KOPT-K1 (cell line): ENCODE measurements at regions not wholly inside any gene's neighbourhood (a gene's known extent, or its start where the extent isn't known, plus 50 kb on each side); places are given as distances from the start of the nearest gene placed in this dataset.
"Not testable (repeated sequence)": the region's sequence is repeated elsewhere in the genome, so short reads cannot be mapped to it uniquely, and the experiment has no call there.

Experiments used
- H3K27ac ChIP-seq: fragments of 200-600 bp; sonication (generic); 2 replicates; pipeline ENCODE4 v1.5.1; 2016; ENCODE audit warnings: antibody characterized with exemption, mild to moderate bottlenecking, low read depth, low read length; ENCODE audit not compliant: poor library complexity, severe bottlenecking
- H3K36me3 ChIP-seq: fragments of 200-600 bp; sonication (generic); 2 replicates; pipeline ENCODE4 v1.5.1; 2017; ENCODE audit warnings: antibody characterized with exemption, mild to moderate bottlenecking, low read length, moderate library complexity; ENCODE audit not compliant: insufficient read depth
- H3K9me3 ChIP-seq: fragments of 200-600 bp; sonication (generic); 2 replicates; pipeline ENCODE4 v1.5.1; 2017; ENCODE audit warnings: antibody characterized with exemption, low read length, mild to moderate bottlenecking; ENCODE audit not compliant: insufficient read depth, poor library complexity, severe bottlenecking

DNA sequence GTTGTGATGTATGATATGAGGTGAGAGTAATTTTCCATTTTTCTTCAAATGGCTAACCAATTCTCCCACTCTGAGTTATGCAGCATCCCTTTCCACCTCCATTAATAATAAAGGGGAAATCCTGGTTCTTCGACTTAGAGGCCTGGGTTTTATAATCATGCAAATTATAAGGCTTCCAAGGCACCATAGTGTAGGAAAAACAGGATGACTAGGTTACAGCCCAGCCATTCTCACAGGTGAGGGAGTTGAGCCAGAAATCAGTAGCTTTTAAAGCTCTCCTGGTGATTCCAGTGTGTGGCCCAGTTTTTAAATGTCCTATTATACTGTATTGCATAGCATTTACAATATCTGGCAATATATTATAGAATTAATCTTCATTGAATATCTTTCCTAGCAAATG lies 203.1 kb downstream of the ARHGEF9 start:
- Histone ChIP-seq H3K9me3 (no peaks in the 10 kb centered on the region), H3K36me3 (no peaks in the 10 kb centered on the region), H3K27ac (no peak overlapping the region)

GRCh38 chrX:63581398-63581797 lies 203.6 kb downstream of the ARHGEF9 start:
- no peaks in the 10 kb centered on the region for H3K9me3 ChIP-seq
- H3K36me3 ChIP-seq, result no peaks in the 10 kb centered on the region
- no peak overlapping the region for H3K27ac ChIP-seq

DNA sequence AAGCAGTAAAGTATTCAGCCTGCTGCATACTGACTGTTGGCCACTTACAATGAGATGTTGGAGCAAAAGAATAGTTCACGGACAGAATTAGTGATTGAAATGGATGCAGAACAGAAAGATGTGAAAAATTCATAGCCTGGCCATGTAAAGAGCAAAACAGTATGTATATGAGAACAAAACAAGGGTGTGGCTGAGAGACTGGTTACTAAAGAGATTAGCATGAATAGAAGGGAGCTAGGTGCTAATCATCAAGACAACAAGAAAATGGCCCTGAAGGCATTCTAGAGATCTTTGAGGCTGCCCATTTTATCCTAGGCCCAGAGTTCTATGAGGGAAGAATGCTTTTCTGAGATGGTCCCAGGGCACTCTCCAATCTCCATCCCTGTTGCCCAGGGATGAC lies 208.5 kb downstream of the ARHGEF9 start:
- Histone ChIP-seq H3K36me3 (no peaks in the 10 kb centered on the region), H3K9me3 (no peaks in the 10 kb centered on the region), H3K27ac (no peak overlapping the region)

DNA sequence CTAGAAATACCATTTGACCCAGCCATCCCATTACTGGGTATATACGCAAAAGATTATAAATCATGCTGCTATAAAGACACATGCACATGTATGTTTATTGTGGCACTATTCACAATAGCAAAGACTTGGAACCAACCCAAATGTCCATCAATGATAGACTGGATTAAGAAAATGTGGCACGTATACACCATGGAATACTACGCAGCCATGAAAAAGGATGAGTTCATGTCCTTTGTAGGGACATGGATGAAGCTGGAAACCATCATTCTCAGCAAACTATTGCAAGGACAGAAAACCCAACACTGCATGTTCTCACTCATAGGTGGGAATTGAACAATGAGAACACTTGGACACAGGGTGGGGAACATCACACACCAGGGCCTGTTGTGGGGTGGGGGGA lies 209.3 kb downstream of the ARHGEF9 start:
- H3K9me3 ChIP-seq, H3K36me3 ChIP-seq, H3K27ac ChIP-seq: not testable (repeated sequence)

GRCh38 chrX:63566856-63567255 lies 215.7 kb upstream of the SPIN4 start:
- no peak overlapping the region for H3K27ac ChIP-seq
- no peaks in the 10 kb centered on the region for H3K9me3 ChIP-seq
- H3K36me3 ChIP-seq, result no peaks in the 10 kb centered on the region

- H3K9me3 ChIP-seq, result no peaks in the 10 kb centered on the region
- H3K36me3 ChIP-seq, result no peaks in the 10 kb centered on the region
- peak overlapping the region; percentile 28 for H3K27ac ChIP-seq
Observed at GRCh38 chrX:63561425-63561824, 210.3 kb upstream of the SPIN4 start.

DNA sequence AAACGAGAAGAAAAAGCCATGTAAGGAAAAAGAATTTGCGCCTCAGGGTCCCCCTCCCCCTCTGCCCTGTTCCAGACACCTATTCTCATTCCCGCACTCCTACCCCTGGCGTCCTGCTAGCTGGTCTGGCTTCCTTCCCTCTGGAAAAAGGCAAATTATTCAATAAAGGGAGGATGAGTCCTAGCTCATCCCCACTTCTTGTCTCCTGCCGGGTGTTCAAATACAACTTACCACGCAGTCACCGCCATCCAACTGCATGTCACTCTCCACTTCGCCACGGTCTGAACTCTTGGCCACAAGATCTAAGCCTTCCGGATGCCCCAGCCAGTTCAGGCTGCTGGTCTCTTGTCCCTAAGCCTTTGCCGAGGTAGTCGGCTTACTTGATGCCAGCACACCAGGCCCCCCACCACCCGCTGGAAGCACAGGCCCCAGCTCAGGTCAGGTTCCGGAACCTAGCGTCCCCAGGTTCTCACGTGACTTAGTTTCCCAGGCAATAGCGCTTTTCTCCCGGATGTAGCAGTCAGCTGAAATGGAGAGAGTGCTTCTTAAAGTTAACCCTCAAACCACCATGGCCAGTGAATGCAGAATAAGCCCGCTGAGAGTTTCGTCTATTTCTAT lies 209.6 kb upstream of the SPIN4 start:
- H3K27ac ChIP-seq, result peak overlapping the region; percentile 64
- H3K36me3 ChIP-seq, result no peaks in the 10 kb centered on the region
- no peaks in the 10 kb centered on the region for H3K9me3 ChIP-seq

GRCh38 chrX:63551856-63552255 lies 200.7 kb upstream of the SPIN4 start:
- H3K27ac ChIP-seq, result no peak overlapping the region

GRCh38 chrX:63530654-63531053 lies 179.5 kb upstream of the SPIN4 start:
- Histone ChIP-seq H3K36me3 (no peaks in the 10 kb centered on the region), H3K9me3 (peaks cover 10% of the 10 kb centered on the region)

More at GRCh38 chrX:63551856-63552255, 200.7 kb upstream of the SPIN4 start:
- Histone ChIP-seq H3K36me3 (no peaks in the 10 kb centered on the region), H3K9me3 (peaks cover 6% of the 10 kb centered on the region)

DNA sequence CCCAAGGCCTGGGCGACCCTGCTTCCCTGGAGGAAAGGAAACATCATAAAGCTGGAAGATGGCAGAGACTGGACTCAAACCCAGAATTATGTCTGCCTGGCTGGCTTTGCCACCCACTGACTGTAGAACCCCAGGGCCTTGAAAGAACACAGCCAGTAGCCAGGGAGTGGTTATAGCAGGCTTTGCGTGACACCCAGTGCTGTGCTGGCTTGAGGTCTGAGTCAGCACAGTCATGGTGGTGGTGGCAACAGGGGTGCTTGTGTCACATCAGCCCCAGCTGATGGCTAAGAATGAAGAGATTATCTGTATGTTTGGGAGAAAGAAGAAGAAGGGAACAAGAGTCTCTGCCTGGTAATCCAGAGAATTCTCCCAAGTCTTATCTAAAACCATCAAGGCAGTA lies 178.8 kb upstream of the SPIN4 start:
- no peaks in the 10 kb centered on the region for H3K36me3 ChIP-seq
- no peak overlapping the region for H3K27ac ChIP-seq
- H3K9me3 ChIP-seq, result peaks cover 10% of the 10 kb centered on the region

More at GRCh38 chrX:63530654-63531053, 179.5 kb upstream of the SPIN4 start:
- H3K27ac ChIP-seq, result no peak overlapping the region

DNA sequence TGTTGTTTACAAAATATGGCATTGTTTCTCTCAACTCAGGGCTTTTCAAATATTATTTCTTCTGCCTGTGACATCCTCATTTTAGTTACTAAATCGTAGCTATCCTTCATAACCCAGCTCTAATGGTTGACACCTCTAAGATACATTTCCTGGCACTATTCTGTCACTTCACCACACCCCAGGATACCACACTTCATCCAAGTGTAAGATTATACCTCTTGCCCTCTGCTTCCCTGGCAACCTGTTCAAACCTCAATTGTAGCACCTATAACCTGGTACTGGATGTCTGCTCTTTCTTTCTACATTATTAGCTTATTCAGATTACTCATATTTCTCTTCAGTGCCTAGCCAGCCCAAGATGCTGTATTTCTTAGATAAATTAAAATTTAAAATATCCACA lies 175.7 kb upstream of the SPIN4 start:
- no peak overlapping the region for H3K27ac ChIP-seq
- peaks cover 10% of the 10 kb centered on the region for H3K9me3 ChIP-seq
- no peaks in the 10 kb centered on the region for H3K36me3 ChIP-seq

DNA sequence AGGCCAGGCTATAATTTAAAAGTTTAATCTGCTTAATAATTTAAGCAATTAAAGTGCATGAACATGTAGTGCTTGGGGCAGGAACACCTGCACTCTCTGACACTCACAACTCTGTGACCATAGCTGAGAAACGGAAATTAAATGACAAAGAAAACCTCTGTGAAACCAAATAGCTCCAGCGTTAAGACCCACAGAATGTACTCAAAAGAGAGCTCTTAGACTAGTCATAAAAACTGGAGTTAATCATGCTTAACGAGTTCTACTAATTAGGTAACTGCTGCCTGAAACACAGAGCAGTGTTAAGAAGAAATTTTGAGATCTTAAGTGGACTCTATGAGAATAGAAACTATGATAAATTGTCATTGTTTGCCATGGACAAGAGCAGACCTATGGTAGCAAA lies 174.4 kb upstream of the SPIN4 start:
- Histone ChIP-seq H3K36me3 (no peaks in the 10 kb centered on the region), H3K9me3 (peaks cover 10% of the 10 kb centered on the region), H3K27ac (no peak overlapping the region)

GRCh38 chrX:63519368-63519767 lies 168.2 kb upstream of the SPIN4 start:
- H3K36me3 ChIP-seq, result not testable (repeated sequence)

GRCh38 chrX:63514569-63515080 lies 163.5 kb upstream of the SPIN4 start:
- Histone ChIP-seq H3K9me3 (no peaks in the 10 kb centered on the region), H3K36me3 (no peaks in the 10 kb centered on the region), H3K27ac (no peak overlapping the region)

More at GRCh38 chrX:63519368-63519767, 168.2 kb upstream of the SPIN4 start:
- H3K27ac ChIP-seq, result peak overlapping the region; percentile 53
- H3K9me3 ChIP-seq, result not testable (repeated sequence)

- no peak overlapping the region for H3K27ac ChIP-seq
- H3K9me3 ChIP-seq, result no peaks in the 10 kb centered on the region
- H3K36me3 ChIP-seq, result no peaks in the 10 kb centered on the region
Observed at GRCh38 chrX:63513825-63514568, 162.9 kb upstream of the SPIN4 start.

- H3K9me3 ChIP-seq, result no peaks in the 10 kb centered on the region
- H3K27ac ChIP-seq, result no peak overlapping the region
- no peaks in the 10 kb centered on the region for H3K36me3 ChIP-seq
Observed at GRCh38 chrX:63511361-63511760, 160.2 kb upstream of the SPIN4 start.
